ENCODE measurements at regions not wholly inside any gene's neighbourhood (a gene's known extent, or its start where the extent isn't known, plus 50 kb on each side); places are given as distances from the start of the nearest gene placed in this dataset.

GRCh38 chr7:45988405-45989057 lies 67.5 kb upstream of the IGFBP3 start:
- Histone ChIP-seq H3K9me3 (ENCODE audit: low read depth) (no peaks in the 10 kb centered on the region), H3K4me3 (no peak overlapping the region), H3F3A (ENCODE audit: insufficient read depth) (peaks cover 2% of the 10 kb centered on the region; the same call in 1 of the 2 replicates), H3K4me1 (ENCODE audit: insufficient read depth) (peaks cover 1% of the 10 kb centered on the region; the same call in 1 of the 2 replicates), H3K36me3 (ENCODE audit: low read depth) (no peaks in the 10 kb centered on the region), H3K9me2 (ENCODE audit: insufficient read depth) (no peaks in the 10 kb centered on the region), H4K20me1 (ENCODE audit: insufficient read depth) (no peaks in the 10 kb centered on the region), H3K9ac (no peak overlapping the region), H2AFZ (no peak overlapping the region), H3K79me2 (ENCODE audit: insufficient read depth) (no peaks in the 10 kb centered on the region), H3K27me3 (replicated peaks; ENCODE audit: insufficient read depth) (no peaks in the 10 kb centered on the region), H3K27ac (no peak overlapping the region), H3K4me2 (ENCODE audit: unreplicated experiment) (no peak overlapping the region)
- DNase-seq = no peak
- WGBS, 2 experiments (ENCODE audit: low coverage in 1 of 2, low lambda C conversion rate in 2 of 2, missing lambda C conversion rate in 2 of 2) = 79 to 80% methylated on average over 9 of the region's 9 CpGs
- TF ChIP-seq EZH2 (IDR thresholded peaks at IDR 0.05; ENCODE audit: insufficient read depth, poor library complexity, severe bottlenecking) = no peak
- no peak for TF ChIP-seq EZH2phosphoT487 (IDR thresholded peaks at IDR 0.05; ENCODE audit: insufficient read depth, low read depth)
- in situ Hi-C loops (cut with MboI) = no loop called here

- H3K4me1 ChIP-seq (ENCODE audit: insufficient read depth) = no peaks in the 10 kb centered on the region
- H3K4me3 ChIP-seq = no peak overlapping the region
- 87 to 89% methylated on average over 14 of the region's 14 CpGs for WGBS, 2 experiments (ENCODE audit: low coverage in 1 of 2, low lambda C conversion rate in 2 of 2, missing lambda C conversion rate in 2 of 2)
- H3K4me2 ChIP-seq (ENCODE audit: unreplicated experiment) = no peak overlapping the region
- in situ Hi-C loops (cut with MboI) = no loop called here
- TF ChIP-seq EZH2 (IDR thresholded peaks at IDR 0.05; ENCODE audit: insufficient read depth, poor library complexity, severe bottlenecking) (no peak), EZH2phosphoT487 (IDR thresholded peaks at IDR 0.05; ENCODE audit: insufficient read depth, low read depth) (no peak)
- DNase-seq = no peak
- H3K9ac ChIP-seq = no peak overlapping the region
- H4K20me1 ChIP-seq (ENCODE audit: insufficient read depth) = no peaks in the 10 kb centered on the region
- no peak overlapping the region for H2AFZ ChIP-seq
- H3F3A ChIP-seq (ENCODE audit: insufficient read depth) = no peaks in the 10 kb centered on the region
- H3K36me3 ChIP-seq (ENCODE audit: low read depth) = no peaks in the 10 kb centered on the region
- H3K9me3 ChIP-seq (ENCODE audit: low read depth) = no peaks in the 10 kb centered on the region
- no peak overlapping the region for H3K27ac ChIP-seq
- H3K79me2 ChIP-seq (ENCODE audit: insufficient read depth) = no peaks in the 10 kb centered on the region
- no peaks in the 10 kb centered on the region for H3K9me2 ChIP-seq (ENCODE audit: insufficient read depth)
- H3K27me3 ChIP-seq (replicated peaks; ENCODE audit: insufficient read depth) = no peaks in the 10 kb centered on the region
Measured at GRCh38 chr7:45987521-45988290, 66.6 kb upstream of the IGFBP3 start.

GRCh38 chr7:45986355-45987298 lies 65.6 kb upstream of the IGFBP3 start:
- H3K9me2 ChIP-seq (ENCODE audit: insufficient read depth) = no peaks in the 10 kb centered on the region
- 93 to 95% methylated on average over 17 of the region's 17 CpGs for WGBS, 2 experiments (ENCODE audit: low coverage in 1 of 2, low lambda C conversion rate in 2 of 2, missing lambda C conversion rate in 2 of 2)
- H3K4me3 ChIP-seq = no peak overlapping the region
- H3K4me1 ChIP-seq (ENCODE audit: insufficient read depth) = 0 out of 2 replicates have a peak, but pooled peaks cover under 1% of the 10 kb centered on the region
- TF ChIP-seq EZH2 (IDR thresholded peaks at IDR 0.05; ENCODE audit: insufficient read depth, poor library complexity, severe bottlenecking) = no peak
- TF ChIP-seq EZH2phosphoT487 (IDR thresholded peaks at IDR 0.05; ENCODE audit: insufficient read depth, low read depth) = no peak
- H3K36me3 ChIP-seq (ENCODE audit: low read depth) = no peaks in the 10 kb centered on the region
- H4K20me1 ChIP-seq (ENCODE audit: insufficient read depth) = no peaks in the 10 kb centered on the region
- no peak overlapping the region for H3K27ac ChIP-seq
- no peaks in the 10 kb centered on the region for H3F3A ChIP-seq (ENCODE audit: insufficient read depth)
- no peak overlapping the region for H3K9ac ChIP-seq
- no peaks in the 10 kb centered on the region for H3K79me2 ChIP-seq (ENCODE audit: insufficient read depth)
- no peak for DNase-seq
- H3K4me2 ChIP-seq (ENCODE audit: unreplicated experiment) = no peak overlapping the region
- in situ Hi-C loops (cut with MboI) = no loop called here
- no peak overlapping the region; the same call in 1 of the 2 replicates for H2AFZ ChIP-seq
- H3K27me3 ChIP-seq (replicated peaks; ENCODE audit: insufficient read depth) = no peaks in the 10 kb centered on the region
- H3K9me3 ChIP-seq (ENCODE audit: low read depth) = no peaks in the 10 kb centered on the region

GRCh38 chr7:45985902-45986301 lies 64.8 kb upstream of the IGFBP3 start:
- Histone ChIP-seq H3K27me3 (replicated peaks; ENCODE audit: insufficient read depth) (no peaks in the 10 kb centered on the region), H3F3A (ENCODE audit: insufficient read depth) (peaks cover 5% of the 10 kb centered on the region; the same call in 1 of the 2 replicates), H3K9me3 (ENCODE audit: low read depth) (no peaks in the 10 kb centered on the region), H4K20me1 (ENCODE audit: insufficient read depth) (no peaks in the 10 kb centered on the region), H3K79me2 (ENCODE audit: insufficient read depth) (no peaks in the 10 kb centered on the region), H3K4me1 (ENCODE audit: insufficient read depth) (peaks cover 8% of the 10 kb centered on the region), H3K4me3 (no peak overlapping the region), H3K9me2 (ENCODE audit: insufficient read depth) (no peaks in the 10 kb centered on the region), H3K36me3 (ENCODE audit: low read depth) (no peaks in the 10 kb centered on the region), H3K4me2 (ENCODE audit: unreplicated experiment) (no peak overlapping the region), H3K9ac (no peak overlapping the region), H3K27ac (no peak overlapping the region), H2AFZ (peak overlapping the region; percentile 51; the same call in 1 of the 2 replicates)
- TF ChIP-seq EZH2phosphoT487 (IDR thresholded peaks at IDR 0.05; ENCODE audit: insufficient read depth, low read depth) = no peak
- no peak for TF ChIP-seq EZH2 (IDR thresholded peaks at IDR 0.05; ENCODE audit: insufficient read depth, poor library complexity, severe bottlenecking)
- WGBS, 2 experiments (ENCODE audit: low coverage in 1 of 2, low lambda C conversion rate in 2 of 2, missing lambda C conversion rate in 2 of 2) = 38 to 48% methylated on average over 4 of the region's 4 CpGs
- DNase-seq = peak; percentile 89
- in situ Hi-C loops (cut with MboI) = no loop called here

All from GM23248 (cell line).